ENCODE measurements at regions not wholly inside any gene's neighbourhood (a gene's known extent, or its start where the extent isn't known, plus 50 kb on each side); places are given as distances from the start of the nearest gene placed in this dataset.

DNA sequence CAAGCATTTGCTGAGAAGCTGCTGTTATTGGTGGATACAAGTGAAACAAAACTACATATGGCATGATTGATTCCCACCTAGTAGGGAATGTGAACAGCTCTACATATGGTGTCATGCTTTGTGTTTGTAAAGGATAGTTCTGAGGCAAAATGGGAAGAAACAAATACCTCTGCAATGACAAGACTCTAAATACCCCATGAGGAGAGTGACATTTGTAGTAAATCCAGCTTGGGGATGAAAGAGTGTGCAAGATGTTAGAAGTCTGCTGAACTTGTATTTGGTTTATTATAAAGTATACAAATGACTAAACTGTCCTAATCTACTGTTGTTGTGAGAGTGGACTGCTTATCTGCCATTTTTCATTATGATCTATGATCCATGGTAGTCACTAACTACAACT is 120.8 kb upstream of the HS3ST1 start:
- Histone ChIP-seq H2BK120ac (replicated peaks; ENCODE audit: low read depth, low read length) (no peak overlapping the region), H3K79me1 (ENCODE audit: low read depth, low read length) (no peaks in the 10 kb centered on the region), H3K4me3 (ENCODE audit: extremely low read depth in 1 of 4, insufficient read depth in 2 of 4, low read depth in 3 of 4, low read length in 4 of 4) (no peak overlapping the region), H2BK12ac (ENCODE audit: low read depth, low read length) (no peak overlapping the region), H3K23ac (ENCODE audit: insufficient read length) (no peak overlapping the region), H4K20me1 (replicated peaks in 1 of 2; ENCODE audit: control insufficient read depth in 1 of 2, insufficient read depth in 2 of 2, low read length in 2 of 2) (no peaks in the 10 kb centered on the region), H2BK15ac (ENCODE audit: low read length) (no peak overlapping the region), H3K18ac (ENCODE audit: extremely low read depth, low read length) (no peak overlapping the region), H3K79me2 (ENCODE audit: control insufficient read depth in 1 of 2, insufficient read depth in 2 of 2, low read length in 2 of 2) (no peaks in the 10 kb centered on the region), H4K91ac (replicated peaks; ENCODE audit: insufficient read length, low read length) (no peak overlapping the region), H3K9me3 (ENCODE audit: insufficient read depth in 2 of 2, low read depth in 1 of 2, low read length in 1 of 2) (no peaks in the 10 kb centered on the region), H2AK5ac (ENCODE audit: low read depth, low read length) (no peak overlapping the region), H3K27ac (ENCODE audit: low read depth, low read length) (no peak overlapping the region), H3K4me2 (ENCODE audit: insufficient read depth in 1 of 2, low read depth in 2 of 2, low read length in 2 of 2) (no peak overlapping the region), H3K4ac (replicated peaks; ENCODE audit: insufficient read length, low read depth, low read length) (no peak overlapping the region), H3K27me3 (replicated peaks in 1 of 4; ENCODE audit: control insufficient read depth in 3 of 4, extremely low read depth in 1 of 4, insufficient read depth in 3 of 4, low read length in 3 of 4) (no peaks in the 10 kb centered on the region), H4K5ac (ENCODE audit: insufficient read length, low read depth, low read length) (no peak overlapping the region), H3K23me2 (ENCODE audit: low read depth, low read length) (no peaks in the 10 kb centered on the region), H3K14ac (ENCODE audit: insufficient read length) (no peak overlapping the region), H2BK20ac (ENCODE audit: low read length) (no peak overlapping the region), H2AFZ (ENCODE audit: low read length) (no peak overlapping the region), H3K4me1 (replicated peaks in 1 of 4; ENCODE audit: control insufficient read depth in 3 of 4, insufficient read depth in 4 of 4, low read length in 3 of 4) (no peaks in the 10 kb centered on the region), H3K9ac (replicated peaks in 1 of 4; ENCODE audit: extremely low read depth in 1 of 4, low read depth in 3 of 4, low read length in 3 of 4) (no peak overlapping the region), H4K8ac (ENCODE audit: extremely low read depth, insufficient read depth, low read length) (no peak overlapping the region), H3K36me3 (ENCODE audit: control insufficient read depth in 2 of 4, insufficient read depth in 4 of 4, low read length in 3 of 4) (no peaks in the 10 kb centered on the region), H2BK5ac (ENCODE audit: low read depth, low read length) (no peak overlapping the region), H3K56ac (replicated peaks; ENCODE audit: insufficient read length, low read depth, low read length) (no peak overlapping the region)
- no peak for DNase-seq (ENCODE audit: low read depth in 1 of 2, low spot score in 2 of 2)
- ChIA-PET POLR2A (ENCODE audit: partially characterized antibody) (no interaction called here), CTCF (ENCODE audit: partially characterized antibody) (no interaction called here)
- no peak for FAIRE-seq
- TF ChIP-seq ATF3 (IDR thresholded peaks at IDR 0.05; ENCODE audit: insufficient read depth, low read depth, low read length), result no peak
- no peak for TF ChIP-seq RAD21 (IDR thresholded peaks at IDR 0.05 in 1 of 2, conservative IDR thresholded peaks at IDR 0.05 in 1 of 2; ENCODE audit: low read depth in 2 of 2, low read length in 2 of 2)
- TF ChIP-seq BACH1 (IDR thresholded peaks at IDR 0.05; ENCODE audit: low read length), result no peak
- no peak for TF ChIP-seq GTF2F1 (IDR thresholded peaks at IDR 0.05; ENCODE audit: borderline replicate concordance, low read depth, low read length)
- TF ChIP-seq JUN (IDR thresholded peaks at IDR 0.05; ENCODE audit: low read depth, low read length), result no peak
- no peak for TF ChIP-seq BRCA1 (IDR thresholded peaks at IDR 0.05; ENCODE audit: low read depth, low read length)
- no peak for TF ChIP-seq SUZ12 (IDR thresholded peaks at IDR 0.05; ENCODE audit: low read length)
- no peak for TF ChIP-seq GABPA (IDR thresholded peaks at IDR 0.05; ENCODE audit: borderline replicate concordance, insufficient read depth, low read length)
- no peak for TF ChIP-seq POU5F1 (IDR thresholded peaks at IDR 0.05; ENCODE audit: low read depth, low read length)
- TF ChIP-seq SP4 (IDR thresholded peaks at IDR 0.05; ENCODE audit: low read length), result no peak
- no peak for TF ChIP-seq E2F6 (IDR thresholded peaks at IDR 0.05)
- TF ChIP-seq HDAC2 (IDR thresholded peaks at IDR 0.05; ENCODE audit: borderline replicate concordance in 1 of 2, low read depth in 2 of 2, low read length in 2 of 2), result no peak
- no peak for TF ChIP-seq HDAC6 (IDR thresholded peaks at IDR 0.05; ENCODE audit: low read depth, low read length)
- no peak for TF ChIP-seq USF2 (IDR thresholded peaks at IDR 0.05; ENCODE audit: low read length)
